NOMO-1 treated with DMSO at 0.1 percent for 48 hours (cell line): ENCODE measurements at regions not wholly inside any gene's neighbourhood (a gene's known extent, or its start where the extent isn't known, plus 50 kb on each side); places are given as distances from the start of the nearest gene placed in this dataset.

ENCODE experiments used
- DNase-seq: peaks from one replicate; lab custom pipeline; 2025; ENCODE audit not compliant: unreplicated experiment; lab: John Stamatoyannopoulos, UW

- DNase-seq = no peak
Observed at GRCh38 chr13:89650226-89650625, 1697.3 kb upstream of the MIR17HG start.

- no peak for DNase-seq
Observed at GRCh38 chr13:89660752-89661151, 1686.7 kb upstream of the MIR17HG start.

DNA sequence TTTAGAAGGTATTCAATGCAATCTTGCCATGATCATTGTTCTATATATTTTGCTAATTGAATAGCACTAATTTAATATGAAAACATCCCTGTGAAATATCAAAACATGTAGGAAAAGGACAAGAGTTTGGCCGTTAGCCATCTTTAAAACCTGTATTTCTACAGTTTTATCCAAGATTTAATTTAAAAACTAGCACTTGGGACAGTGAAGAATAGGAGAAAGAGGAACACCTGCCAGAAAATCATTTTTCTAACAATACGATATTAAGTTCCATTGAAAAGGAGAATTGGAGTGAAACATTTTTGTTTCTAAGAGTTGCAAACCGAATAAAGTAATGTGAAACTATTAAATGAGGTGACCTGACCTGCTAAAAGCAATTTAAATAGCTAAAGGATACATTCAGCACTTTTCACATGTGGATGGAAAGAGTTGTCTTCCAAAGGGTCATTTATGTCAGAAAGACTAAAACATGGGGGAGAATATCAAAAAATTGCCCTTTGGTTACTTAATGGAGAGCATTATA is 1673.6 kb upstream of the MIR17HG start:
- no peak for DNase-seq

- DNase-seq = no peak
Observed at GRCh38 chr13:89678466-89679121, 1668.9 kb upstream of the MIR17HG start.

DNA sequence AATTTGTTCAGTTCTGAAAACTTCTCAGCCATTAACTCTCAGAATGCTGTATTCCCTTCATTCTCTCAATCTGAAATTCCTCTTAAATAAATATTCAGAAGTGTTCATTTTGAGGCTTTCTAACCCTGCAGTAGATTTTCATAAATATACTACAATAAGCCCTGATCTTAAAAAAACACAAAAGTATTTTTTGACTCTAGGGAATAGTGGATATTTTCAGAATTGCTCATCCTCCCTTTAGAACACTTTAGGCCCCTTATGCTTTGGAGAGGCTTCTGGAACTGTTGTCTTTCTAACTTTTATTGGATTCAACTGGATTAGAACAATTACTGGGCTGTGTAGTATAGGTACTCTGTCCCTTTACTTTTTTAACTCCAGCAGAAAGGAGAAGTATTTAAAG is 1662.6 kb upstream of the MIR17HG start:
- DNase-seq = no peak

DNA sequence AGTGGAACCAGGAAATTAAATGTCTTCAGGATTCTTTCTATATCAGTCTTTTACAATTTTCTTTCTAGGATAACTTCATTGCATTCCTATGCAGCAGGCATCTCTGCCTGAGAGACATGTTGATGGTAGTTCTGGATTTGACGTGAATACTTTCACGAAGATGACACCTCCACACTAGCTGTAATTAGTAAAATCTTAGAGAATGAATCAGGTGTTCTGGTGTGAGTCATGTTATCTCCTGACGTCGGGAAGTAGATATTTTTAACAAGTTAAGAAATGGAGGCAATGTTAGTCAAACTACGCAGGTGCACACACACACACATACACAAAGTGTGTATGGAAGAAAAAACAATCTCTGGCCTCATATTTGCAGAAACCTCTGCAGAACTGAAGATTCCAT is 1661.3 kb upstream of the MIR17HG start:
- no peak for DNase-seq

DNA sequence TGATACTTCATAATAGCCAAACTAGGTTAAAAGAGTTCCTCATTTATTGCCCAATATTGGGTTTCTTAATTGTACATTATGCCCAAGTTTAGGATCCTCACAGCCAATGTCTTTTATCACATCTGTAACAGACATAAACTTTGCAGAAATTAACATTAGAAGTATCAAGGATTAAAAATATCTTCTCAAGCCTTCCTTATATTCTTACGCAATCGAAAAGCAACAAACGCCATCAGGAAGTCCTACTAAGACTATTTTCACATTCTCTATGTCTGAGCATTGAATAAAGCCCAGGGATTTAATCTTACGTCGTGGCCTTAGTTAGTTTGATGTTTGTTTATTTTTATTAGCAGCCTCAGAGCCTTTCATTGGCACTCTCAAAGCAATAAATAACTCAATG is 1660.4 kb upstream of the MIR17HG start:
- no peak for DNase-seq

GRCh38 chr13:89688918-89689317 is 1658.6 kb upstream of the MIR17HG start:
- DNase-seq = no peak

DNA sequence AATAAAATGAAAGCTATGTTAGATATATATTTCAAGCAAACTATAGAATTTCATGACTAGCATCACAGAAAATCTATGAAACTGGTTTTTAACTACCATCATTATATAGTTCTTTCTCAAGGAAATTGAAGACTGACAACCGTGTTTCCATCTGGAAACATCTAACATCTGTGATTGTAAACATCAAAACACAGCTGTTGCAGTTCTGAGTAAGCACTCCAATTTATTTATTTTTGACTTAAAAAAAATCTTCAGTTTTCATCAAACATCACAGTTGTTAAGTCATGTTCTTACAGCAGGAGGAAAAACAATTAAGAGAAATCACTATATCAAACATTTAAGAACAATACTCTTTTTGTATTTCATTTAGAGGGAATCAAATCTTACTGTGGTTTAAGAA is 1653.0 kb upstream of the MIR17HG start:
- DNase-seq = no peak

GRCh38 chr13:89695343-89696257 is 1651.9 kb upstream of the MIR17HG start:
- peak; percentile 36 for DNase-seq

DNA sequence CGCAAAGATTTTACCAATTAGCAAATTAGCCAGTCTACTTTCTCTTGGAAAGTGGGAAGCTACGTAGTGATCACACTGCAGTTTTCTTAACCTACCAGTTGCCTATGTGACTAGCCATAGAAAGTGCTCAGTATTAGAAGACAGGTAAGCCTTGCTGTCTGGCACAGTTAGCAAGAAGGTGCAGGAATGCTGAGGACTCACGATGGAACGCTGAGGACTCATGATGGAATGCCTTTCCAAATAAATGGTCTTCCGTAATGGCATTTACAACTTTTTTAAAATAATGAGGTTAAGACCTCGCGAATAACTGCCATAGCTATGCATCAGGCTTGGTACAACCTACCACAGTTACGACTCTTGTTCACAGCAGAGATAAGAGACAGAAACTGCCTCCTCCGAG is 1645.6 kb upstream of the MIR17HG start:
- no peak for DNase-seq

- DNase-seq = no peak
Observed at GRCh38 chr13:89704040-89704439, 1643.4 kb upstream of the MIR17HG start.

DNA sequence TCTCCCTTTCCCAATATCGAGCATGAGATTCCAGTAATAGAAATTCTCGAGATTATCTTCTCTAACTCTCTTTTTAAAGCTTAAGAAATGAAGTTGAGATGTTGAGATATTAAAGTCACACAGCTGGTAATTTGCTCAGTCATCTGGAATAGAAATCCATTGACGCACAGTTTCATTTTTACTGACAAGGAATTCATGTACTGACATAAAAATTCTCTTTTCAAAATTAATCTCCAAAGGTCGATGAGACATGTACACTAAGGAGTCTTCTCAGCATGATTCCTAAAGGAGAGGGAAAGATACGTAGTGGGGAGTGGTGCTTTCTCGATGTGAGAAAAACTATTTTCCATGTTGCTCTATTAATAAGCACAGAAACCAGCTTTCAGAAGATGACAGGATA is 1639.5 kb upstream of the MIR17HG start:
- no peak for DNase-seq

DNA sequence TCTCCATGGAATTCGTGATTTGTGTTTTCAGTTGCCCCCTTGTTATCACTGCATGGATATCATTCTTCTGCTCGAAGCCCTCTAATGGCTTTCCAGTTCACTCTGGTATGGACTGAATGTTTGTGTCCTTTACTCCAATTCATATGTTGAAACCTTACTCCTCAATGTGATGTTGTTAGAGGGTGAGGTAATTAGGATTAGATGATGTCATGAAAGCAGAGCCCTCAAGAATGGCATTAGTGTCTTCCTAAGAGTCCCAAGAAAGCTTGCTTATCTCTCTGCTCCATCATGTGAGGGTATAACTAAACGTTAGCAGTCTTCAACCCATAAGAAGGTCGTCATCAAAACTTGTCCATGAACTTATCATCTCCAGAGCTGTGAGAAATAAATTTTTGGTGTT is 1626.3 kb upstream of the MIR17HG start:
- DNase-seq = no peak

DNA sequence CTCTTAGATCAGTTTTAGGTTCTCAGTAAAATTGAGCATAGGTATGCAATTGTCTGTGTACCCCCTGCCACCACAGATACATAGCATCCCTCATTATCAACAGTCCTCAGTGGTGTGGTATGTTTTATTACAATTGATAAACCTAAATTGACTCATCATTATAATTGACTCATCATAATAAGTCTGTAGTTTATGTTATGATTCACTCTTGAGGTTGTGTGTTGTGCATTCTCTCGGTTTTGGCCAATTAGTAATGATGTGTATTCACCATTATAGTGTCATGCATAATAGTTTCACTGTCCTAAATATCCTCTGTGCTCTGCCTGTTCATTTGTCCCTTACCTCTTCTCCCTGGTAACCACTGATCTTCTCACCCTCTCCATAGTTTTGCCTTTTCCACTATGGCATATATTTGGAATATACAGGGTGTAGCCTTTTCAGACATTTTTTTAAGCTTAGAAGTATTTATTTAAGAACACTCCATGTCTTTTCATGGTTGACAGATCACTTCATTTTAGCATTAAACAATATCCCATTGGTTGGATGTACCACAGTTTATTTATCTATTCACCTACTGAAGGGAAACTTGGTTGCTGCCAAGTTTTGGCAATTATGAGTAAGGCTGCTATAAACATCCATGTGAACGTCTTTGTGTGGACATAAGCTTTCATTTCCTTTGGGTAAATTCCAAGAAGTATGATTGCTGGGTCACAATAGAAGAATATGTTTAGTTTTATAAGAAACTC is 1620.6 kb upstream of the MIR17HG start:
- DNase-seq = no peak

DNA sequence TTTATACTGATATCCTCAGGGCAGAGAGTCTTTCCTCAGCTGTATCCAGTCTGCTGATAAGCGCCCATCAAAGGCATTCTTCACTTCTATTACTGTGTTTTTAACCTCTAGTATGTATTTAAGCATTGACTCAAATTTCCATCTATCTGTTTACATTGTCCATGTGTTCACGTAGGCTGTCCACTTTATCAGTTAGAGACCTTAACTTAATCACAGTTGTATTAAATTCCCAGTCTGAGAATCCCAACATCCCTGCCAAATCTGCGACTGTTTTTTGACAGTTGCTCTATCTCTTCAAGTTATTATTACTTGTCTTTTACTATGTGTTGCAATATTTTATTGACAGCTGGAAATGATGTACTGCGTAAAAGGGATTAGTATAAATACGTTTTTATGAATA is 1613.7 kb upstream of the MIR17HG start:
- DNase-seq = no peak

- DNase-seq = no peak
Observed at GRCh38 chr13:89737051-89737450, 1610.4 kb upstream of the MIR17HG start.

DNA sequence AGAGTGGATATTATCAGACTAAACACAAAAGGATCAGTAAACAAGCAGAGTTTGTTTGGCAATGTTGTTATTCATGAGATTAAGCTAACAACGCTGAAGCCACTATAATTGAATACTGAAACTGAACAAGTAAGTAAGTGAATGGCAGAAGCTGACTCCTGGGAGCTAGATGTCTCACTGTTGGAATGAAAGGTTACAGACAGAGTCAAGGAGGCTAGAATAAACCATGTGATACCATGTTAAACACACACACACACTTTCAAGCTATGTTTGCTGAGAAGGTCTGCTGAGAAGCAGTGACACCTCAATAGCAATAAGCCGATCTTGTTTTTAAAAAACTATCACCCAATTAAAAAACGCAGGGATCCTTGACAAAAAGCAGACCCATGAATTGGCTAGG is 1609.4 kb upstream of the MIR17HG start:
- no peak for DNase-seq

- no peak for DNase-seq
Observed at GRCh38 chr13:89740994-89741685, 1606.3 kb upstream of the MIR17HG start.

GRCh38 chr13:89746554-89746953 is 1600.9 kb upstream of the MIR17HG start:
- no peak for DNase-seq

- no peak for DNase-seq
Observed at GRCh38 chr13:89748716-89749115, 1598.8 kb upstream of the MIR17HG start.
